NCI-H226 (cell line): ENCODE measurements at regions not wholly inside any gene's neighbourhood (a gene's known extent, or its start where the extent isn't known, plus 50 kb on each side); places are given as distances from the start of the nearest gene placed in this dataset.

ENCODE experiments used
- DNase-seq: peaks from one replicate; pipeline ENCODE4 v3.0.0-alpha.2; 2015

- no peak for DNase-seq
These were observed 50.0 kb upstream of the LCTL start for GRCh38 chr15:66615846-66616245.

GRCh38 chr15:66617137-66618090, 51.6 kb upstream of the LCTL start:
- peak; percentile 44 for DNase-seq

DNA sequence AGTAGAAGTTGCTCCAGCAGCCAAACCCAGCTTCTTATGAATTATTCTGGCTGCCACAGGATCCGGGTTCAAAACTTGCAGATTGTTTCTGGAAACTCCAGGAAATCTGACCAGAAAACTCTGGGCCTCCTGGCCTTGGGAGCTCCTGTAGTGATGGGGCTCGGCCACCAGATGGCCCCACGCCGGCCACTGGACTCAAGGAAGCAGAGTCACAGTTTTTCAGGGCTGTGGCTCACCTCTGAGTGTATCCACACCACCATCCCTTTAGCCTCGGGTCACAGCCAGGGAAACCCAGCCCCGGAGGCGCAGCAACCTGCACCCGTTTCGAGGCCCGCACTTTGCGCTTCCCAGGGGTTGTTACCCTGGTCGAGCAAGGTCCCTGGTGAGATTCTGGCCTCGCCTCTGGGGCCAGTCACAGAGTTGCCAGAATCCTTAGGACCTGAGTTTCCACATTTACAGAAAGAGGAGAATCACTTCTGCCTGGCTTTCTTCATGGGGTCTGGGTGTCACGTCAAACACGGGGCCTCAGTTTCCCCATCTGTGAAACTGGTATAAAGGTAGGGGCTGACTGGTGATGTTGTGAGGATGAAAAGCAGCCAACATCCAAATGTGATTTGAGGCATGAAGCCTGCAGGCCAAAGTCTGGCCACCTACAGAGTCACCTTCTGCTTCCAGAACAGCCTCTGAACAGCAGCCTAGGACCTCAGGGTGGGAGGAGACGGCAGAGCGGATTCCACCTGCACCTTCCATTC, 53.5 kb upstream of the LCTL start:
- DNase-seq: peak; percentile 74

DNA sequence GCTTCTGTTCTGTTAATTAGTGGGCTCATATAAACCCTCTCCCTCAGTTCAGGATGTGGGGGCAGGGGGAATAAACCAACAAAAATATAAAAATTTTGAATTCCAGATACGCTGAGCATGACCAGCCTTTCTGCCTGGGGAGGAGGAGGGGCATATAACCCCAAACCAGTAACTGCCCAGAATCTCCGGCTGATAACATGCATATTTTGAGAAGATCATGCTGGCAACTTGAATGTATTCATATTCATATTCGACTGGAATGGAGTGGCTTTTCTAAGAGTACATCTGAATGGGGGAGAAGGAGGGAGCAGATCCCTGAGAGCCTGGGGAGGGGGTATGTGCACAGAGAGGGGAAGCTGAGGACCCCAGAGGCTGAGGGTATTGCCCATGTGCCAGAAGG, 54.5 kb upstream of the LCTL start:
- no peak for DNase-seq

DNA sequence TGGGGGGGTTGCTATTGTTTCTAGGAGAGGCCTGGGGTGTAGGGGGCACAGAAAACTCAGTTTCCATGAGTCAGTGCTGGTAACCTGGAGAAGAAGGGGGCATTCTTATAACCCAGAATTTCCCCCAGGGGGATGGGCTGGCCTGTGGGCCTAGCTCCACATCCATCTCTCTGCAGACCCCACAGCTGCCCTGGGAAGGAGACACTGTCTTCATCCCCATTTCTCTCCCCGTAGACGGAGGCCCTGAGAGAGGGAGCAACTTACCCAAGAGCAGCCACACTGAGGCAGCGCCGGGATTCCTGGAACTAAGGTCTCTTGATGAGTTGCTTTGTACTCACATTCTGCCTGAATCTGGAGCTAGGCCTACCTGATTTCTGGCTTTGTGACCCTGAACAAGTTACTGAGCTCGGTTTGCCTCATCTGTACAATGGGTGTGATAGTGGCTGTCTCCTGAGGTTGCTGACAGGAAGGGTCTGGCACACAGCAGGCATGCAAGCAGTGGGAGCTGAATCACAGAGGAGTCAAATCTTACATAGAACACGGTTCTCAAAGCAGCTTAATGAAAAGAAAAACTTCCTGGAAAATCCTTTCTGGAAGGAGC, 55.0 kb upstream of the LCTL start:
- DNase-seq: no peak

DNA sequence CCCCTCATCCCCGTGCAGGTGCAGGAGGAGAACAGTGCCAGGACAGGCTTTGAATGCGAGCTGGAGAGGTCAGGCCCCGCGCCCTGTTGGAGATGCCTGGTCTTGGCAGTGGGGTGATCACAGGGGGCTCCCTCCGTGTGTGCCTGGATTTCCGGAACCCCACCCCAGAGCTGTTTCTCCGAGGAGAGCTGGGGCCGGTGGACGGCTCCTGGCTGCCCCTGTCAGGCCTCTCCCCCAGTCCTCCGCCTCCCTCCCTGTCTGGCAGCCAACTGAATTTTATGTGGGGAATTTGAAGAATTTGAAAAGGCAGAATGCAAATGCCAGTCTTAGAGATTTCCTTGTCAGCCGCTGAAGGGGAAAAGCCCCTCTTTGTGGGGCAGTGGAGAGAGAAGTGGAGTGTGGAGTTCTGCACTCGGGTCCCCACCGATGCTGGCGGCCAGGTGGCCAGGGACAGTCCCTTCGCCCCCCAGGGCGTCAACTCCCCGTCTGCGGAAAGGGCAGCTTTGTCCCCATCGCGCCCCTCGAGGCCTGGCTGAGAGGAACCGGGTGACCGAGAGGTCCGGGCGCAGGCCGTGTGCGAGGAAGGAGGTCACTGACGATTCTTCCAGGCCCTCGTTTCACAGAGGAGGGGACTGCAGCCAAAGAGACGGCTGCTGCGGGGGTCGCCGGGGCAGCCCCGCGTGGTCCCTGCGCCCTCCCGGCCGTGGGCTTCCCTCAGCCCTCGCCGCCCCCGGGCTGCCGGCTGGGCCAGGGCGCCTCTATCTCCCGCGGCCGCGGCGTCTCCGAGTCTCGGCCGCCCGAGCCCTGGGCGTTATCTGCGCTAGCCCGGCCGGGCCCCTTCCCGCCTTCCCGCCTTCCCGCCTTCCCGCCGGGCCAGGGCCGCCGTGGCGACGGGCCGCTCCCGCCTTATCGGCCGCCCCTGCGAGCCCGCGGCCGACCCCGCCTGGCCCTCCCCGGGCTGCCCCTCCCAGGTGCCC, 56.0 kb upstream of the LCTL start:
- peak; percentile 62 for DNase-seq

- no peak for DNase-seq
These were observed 56.8 kb upstream of the LCTL start for GRCh38 chr15:66622591-66623022.

- no peak for DNase-seq
These were observed 58.1 kb upstream of the LCTL start for GRCh38 chr15:66623801-66624453.

GRCh38 chr15:66625531-66625930, 59.7 kb upstream of the LCTL start:
- no peak for DNase-seq

DNA sequence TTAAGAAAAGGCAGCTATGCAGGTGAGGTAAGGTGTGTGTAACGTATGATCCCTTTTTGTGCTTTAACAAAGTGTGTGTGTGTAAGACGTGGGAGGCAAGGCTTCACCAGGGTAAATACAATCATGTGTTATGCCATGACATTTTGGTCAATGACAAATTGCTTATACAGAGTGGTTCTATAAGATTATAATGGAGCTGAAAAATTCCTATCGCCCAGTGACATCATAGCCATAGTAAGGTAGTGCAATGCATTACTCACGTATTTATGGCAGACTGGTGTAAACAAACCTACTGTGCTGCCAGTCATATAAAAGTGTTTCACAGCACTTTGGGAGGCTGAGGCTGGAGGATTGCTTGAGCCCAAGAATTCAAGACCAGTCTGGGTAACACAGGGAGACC, 60.2 kb upstream of the LCTL start:
- peak; percentile 34 for DNase-seq

GRCh38 chr15:66628976-66629723, 63.4 kb upstream of the LCTL start:
- no peak for DNase-seq

GRCh38 chr15:66629817-66630576, 64.2 kb upstream of the LCTL start:
- DNase-seq: no peak

GRCh38 chr15:66630801-66631351, 65.1 kb upstream of the LCTL start:
- peak; percentile 55 for DNase-seq

GRCh38 chr15:66631616-66632263, 65.9 kb upstream of the LCTL start:
- no peak for DNase-seq

- no peak for DNase-seq
These were observed 67.5 kb upstream of the LCTL start for GRCh38 chr15:66633041-66633937.

DNA sequence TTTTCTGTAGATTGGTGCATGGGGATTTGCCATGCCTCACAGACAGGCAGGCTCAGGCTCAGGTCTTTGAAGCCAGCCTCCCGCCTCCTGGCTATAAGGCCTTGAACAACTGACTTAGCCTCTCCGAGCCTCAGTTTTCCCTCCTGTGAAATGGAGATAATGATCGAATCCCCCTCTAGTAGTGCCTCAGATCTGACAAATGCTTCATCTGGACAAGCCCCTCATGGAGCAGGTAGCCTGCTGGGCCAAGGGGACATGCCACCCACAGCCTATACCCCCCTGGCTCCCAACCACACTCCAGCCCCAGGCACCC, 68.1 kb upstream of the LCTL start:
- DNase-seq: no peak

- DNase-seq: no peak
These were observed 67.5 kb upstream of the SMAD6 start for GRCh38 chr15:66634540-66634939.

DNA sequence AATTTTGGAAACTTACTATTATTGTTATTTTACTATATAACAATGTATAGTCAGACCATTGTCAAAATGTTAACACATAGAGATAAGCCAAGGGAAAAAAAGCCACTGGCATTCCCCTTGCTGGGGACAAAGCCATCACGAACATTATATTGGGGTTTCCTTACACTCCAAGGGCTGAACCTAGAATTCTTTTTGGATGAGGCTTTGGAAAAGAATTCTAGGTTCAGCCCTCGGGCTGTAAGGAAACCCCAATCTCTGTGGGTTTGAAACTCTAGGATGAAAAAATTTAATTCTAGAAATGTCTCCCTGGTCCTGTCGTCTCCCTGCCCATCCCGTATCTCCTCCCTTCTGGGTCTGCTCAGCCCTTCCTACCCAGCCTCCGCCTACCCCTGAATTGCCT, 67.0 kb upstream of the SMAD6 start:
- no peak for DNase-seq
